ENCODE measurements at regions not wholly inside any gene's neighbourhood (a gene's known extent, or its start where the extent isn't known, plus 50 kb on each side); places are given as distances from the start of the nearest gene placed in this dataset.

DNA sequence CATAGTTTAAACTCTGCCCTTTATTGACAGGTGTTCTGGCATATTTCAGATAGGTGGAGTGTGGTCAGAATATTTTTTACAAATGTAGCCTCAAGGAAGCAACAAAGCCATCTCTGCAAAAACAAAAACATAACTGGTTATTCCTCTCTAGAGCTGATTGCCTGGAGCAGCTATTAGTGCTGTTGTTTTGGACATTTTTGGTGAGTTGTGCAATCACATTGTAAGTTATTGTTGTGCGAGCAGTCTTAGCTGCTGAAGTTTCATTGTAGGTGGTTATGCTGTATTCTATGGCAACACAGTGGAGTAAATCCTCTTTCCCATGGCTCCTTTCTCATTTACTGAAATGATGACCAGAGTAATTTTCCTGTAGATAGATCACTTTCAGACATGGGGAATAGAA is 1413.0 kb downstream of the PCDH7 start:
- DNase-seq: no peak

DNA sequence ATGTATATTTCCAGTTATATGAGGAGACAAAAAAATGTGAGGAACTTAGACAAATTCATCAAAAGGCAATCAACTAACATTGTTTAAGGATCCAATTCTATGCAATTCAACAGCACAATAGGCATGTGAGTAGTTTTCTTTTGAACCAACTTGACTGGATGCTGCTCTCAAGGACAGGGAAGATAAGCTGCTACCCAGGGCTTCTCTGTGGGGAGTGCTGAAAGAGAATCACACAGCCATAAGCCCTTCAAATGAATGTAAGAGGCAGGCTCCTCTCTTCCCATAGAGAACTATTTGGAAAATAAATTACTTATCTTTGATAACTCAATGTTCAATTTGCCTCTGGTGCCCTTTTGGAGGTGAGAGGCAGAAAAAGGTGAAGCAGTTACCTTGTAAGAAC is 1413.6 kb downstream of the PCDH7 start:
- no peak for DNase-seq

DNA sequence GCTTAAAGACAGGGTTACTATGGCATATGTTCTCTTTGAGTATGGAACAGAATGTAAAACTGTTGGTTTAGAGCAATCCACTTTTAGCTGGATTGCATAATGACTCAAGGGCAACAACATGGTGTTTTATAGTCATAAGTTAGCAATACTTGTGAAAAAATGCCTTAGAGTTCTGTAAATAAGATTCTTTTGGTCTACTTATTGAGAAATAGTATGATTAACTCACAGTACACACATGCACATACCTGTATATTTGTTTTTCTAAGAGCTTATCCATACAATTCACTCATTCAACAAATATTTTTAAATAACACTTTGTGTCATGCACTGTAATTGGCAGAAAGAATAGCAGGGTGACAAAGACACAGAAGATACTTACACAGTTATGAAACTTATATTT is 1415.5 kb downstream of the PCDH7 start:
- no peak for DNase-seq

DNA sequence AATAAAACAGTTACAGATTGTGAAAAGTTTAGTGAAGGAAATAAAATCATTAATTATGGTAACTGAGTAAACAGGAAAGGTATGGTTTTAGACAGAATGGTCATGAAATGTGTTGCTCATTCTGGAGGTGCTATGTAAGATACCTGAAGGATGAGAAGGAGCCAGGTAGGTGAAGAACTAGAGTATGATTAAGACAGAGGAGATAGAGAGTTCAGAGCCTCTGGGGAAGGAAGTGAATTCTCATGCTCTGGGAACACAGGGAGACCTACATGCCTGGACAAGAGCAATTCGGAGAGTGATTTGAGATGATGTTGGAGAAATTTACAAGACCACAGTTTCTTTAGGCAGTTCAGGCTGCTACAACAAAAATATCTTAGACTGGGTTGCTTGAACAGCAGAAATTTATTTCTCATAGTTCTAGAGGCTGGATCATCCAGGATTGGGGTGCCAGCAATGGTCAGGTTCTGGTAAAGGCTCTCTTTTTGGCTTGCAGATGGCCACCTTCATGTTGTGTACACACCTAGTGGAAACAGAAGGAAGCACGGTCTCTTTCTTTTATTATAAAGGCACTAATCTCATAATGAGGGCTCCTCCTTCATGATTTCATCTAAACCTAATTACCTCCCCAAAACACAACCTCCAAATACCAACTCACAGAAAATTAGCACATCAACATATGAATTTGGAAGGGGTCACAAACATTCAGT is 1416.1 kb downstream of the PCDH7 start:
- no peak for DNase-seq

DNA sequence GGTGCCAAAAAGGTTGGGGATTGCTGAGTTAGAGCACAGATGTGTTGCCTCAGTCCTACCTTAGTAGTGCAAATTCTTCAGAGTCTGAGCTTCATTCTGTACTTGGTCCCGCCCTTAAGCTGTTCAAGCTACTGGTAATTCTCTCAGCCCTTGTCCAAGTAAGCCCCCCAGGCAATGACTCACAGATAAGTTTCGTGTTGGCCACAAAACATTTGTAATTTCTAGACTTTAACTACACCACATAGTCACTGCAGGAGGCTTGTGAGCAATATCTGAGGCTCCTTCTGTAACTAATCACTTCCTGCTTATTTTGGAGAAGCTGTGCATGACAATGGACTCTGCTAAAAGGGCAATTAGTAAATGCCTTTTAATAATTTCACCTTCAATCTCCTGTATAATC is 1420.5 kb downstream of the PCDH7 start:
- no peak for DNase-seq

DNA sequence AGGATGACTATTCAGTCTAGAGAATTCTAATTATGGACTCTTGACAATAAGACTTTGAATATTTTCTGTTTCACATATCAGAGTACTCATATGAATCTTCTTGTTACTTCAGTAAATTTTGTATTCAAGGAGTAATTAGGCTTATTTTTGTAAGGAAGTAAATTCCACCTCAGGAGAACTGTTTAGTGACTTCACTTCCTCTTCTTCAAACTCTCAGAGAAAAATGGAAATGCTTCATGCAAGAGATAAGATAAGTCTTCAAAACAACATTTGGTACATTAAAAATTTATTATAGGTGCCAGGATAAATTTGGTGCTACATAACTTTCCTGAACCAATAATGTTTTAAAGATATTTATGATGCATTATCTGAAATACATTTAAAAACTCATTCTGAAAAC is 1421.9 kb downstream of the PCDH7 start:
- DNase-seq: no peak

DNA sequence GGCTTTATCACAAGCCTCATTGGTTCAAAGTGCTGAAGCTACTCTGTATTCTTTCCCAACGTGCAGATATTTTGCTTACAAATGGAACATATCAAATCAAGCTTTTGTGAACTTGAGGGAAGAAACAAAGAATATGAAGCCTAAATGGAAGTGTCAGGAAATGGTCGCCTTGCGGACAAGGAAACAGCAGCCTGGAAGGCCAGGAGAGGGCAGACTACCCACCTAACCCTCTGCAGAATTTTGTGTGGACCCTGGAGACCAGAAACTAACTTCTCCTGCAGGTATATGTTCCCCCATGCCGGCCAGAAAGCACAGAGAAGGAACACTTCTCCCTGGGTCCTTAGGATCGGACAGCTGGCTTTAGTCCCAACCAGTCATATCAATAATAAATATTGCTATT is 1425.8 kb downstream of the PCDH7 start:
- no peak for DNase-seq

DNA sequence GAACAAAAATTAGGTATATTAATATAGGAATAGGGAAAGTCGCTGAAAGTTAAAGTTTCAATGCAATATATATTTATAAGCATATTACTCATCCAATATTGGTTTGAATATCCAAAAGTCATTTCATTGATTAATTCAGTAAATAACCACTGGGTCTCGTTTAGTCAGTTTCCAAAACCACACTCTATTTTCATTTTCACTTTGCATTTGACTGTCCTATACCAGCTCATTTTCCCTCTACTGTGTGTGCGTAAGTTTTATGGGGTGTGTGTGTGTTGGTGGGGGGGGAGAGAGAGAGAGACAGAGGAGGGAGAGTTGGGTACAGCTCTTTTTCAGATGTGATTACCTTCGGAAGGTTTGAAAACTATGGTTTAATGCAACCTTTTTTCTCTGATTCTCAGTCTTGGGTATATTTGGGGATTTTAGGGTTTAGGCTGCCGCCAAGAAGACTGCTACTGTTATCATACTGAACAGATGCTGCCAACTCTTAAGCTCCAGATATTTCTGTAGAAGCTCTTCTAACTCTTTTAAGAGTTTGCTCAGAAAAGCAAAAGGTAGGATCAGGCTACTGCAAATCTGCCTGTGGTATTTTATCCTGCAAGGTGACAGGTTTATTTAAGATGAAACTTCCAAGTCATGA is 1427.4 kb downstream of the PCDH7 start:
- no peak for DNase-seq

DNA sequence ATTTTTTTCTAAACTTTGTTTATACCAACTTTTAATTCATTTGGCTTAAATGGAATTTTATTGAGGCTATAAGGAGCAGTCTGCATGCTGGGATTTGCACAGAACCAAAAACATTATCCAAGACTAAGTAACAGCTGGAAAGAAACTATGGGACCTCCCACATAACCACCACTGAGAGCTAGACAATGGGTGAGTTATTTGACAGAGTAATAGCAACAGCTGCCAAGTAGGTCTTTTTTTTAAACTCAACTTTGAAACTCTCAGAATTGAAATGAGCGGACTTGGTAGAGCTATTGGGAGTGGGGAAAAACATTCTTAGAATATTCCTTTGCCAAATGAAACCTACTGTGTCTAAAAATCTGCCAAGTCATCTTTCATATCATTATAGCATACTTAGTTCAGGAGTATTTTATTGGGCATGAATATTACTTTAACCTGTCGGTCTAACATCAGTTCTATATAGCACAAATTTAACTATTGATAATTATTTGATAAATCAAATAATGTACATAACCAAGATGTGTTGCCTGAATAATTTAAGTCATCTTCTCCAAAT is 1428.0 kb downstream of the PCDH7 start:
- DNase-seq: no peak

DNA sequence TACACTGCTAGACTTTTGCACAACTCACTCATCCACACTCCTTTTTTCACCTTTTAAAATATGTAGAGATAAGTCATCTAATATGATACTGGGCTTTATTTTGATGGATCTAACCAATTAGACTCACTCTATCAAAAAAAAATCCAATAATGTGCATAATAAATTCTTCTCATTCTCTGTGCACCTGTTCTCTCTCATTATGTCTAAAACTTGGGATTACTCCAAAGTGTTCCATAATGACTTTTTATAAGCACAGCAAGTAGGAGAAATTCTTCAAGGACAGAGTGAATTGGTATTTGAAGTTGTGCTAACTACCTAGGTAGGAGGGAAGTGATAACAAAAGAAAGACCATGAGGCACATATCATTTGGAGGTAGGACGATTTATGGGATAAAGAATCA is 1438.8 kb downstream of the PCDH7 start:
- DNase-seq: no peak

DNA sequence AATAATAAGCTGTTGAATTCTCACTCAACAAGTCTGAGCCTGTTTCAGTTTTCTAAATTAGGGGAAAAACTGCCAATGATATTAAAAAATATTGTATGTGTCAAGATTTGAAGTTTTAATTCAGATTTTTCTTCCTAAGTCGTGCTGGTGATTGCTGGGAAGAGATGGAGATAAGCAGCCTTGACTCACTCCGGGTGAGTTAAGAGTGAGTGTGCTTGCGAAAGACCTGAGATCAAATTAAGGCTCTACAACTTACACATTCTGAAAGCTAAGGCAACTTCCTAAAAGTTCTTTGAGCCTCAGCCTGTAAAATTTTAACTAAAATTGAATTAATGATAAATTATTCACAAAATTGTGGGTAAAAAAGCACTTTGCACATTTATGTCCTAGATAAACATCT is 1441.2 kb downstream of the PCDH7 start:
- DNase-seq: no peak

DNA sequence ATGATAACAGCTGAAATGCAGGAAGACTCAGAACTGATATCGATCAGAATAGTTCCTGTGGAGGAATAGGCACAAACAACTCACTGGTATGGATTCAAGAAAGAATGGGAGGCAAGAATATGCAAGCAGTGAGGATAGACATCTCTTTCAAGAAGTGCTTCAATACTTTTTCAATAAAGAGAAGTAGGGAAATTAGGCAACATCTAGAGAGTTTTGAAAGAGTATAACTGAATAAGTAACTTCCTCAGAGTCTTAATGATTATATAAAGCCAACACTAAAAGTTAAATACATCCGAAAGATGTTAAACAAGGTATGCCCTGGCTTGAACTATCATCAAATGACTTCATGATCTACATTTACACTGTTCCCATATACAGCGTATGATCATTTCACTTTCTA is 1443.0 kb downstream of the PCDH7 start:
- DNase-seq: no peak

DNA sequence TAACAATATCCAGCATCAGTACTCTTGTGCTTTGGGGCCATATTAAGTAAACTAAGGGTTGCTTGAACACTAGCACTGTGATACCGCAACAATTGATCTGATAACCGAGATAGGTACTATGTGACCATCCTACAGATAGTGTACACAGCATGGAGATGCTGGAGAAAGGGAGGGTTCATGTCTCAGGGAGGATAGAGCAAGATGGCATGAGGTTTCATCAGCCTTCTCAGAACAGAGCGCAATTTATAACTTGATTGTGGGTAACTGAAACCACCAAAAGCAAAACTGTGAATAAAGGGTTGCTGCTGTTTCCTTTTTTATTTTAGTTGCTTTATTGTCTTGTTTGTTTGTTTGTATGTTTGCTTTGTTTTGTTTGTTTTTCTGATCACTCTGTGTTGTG is 1449.7 kb downstream of the PCDH7 start:
- DNase-seq: no peak

DNA sequence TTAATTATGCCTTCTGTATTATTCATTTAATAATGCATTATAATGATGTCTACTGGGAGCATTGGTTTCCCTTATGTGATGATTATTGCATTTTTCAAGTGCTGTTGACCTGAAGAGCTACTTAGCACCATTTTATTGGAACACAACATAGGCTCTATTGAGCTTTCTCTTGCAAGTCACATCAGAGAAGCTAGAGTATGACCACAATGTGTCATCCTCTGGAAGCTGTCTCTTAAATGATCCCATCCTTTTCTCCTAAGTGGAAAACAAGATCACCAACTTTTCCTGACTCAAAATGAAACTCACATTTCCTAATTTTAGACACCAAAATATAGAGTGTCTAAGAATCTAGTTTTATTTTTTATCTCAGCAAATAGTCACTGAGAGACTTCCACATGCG is 1451.9 kb downstream of the PCDH7 start:
- no peak for DNase-seq

DNA sequence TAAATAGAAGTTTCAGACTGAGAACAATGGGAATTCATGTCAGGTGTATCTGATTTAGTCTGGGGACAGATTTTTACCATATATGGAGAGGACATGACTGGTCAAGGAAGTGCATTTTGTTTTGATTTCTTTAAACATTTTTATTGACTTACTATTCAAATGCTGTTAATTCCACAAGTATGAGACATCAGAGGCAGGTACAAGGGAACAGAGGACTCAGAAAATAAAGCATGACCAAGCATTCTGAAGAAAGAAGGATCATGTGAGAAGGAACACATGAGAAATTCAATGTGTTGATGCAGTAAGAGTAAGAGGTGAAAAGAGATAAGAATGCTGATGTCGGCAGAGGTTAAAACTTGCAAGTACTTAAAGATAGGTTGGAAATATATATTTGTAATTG is 1452.6 kb downstream of the PCDH7 start:
- no peak for DNase-seq

DNA sequence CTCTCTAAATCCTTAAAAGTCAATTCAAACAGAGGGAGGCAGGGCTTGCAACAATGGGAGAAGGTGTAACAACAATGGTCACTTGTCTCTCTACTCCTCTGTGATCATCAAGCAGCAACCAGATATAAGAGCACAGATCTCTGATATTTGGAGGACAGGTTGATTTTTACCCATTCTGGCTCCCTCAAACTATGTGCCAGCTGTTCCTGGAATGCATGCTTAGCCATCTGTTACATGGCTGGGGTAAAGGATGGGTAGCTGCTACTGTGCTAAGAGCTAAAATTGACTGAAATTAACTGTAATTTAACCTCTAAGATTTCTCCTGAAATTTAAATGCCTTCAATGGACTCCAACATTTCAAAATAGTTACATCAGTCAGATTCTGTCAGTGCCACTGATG is 1459.9 kb downstream of the PCDH7 start:
- no peak for DNase-seq

DNA sequence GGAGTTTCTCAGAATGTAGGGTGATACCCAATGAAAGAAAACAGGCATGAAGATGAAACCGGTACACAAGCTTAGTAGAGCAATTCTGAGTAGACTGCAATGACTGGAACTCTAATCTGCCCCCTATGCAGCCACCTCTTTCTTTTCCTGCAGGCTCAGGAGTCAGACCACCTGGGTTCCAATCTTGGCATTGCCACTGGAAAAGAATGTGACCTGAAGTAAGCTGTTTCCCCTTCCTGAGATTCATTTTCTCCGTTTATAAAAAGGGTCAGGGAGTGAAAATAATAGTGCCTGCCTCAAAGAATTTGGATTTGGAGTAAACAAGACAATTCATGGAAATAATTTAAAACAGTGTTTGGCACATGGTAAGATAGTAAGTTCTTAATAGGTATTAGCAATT is 1464.0 kb downstream of the PCDH7 start:
- no peak for DNase-seq

DNA sequence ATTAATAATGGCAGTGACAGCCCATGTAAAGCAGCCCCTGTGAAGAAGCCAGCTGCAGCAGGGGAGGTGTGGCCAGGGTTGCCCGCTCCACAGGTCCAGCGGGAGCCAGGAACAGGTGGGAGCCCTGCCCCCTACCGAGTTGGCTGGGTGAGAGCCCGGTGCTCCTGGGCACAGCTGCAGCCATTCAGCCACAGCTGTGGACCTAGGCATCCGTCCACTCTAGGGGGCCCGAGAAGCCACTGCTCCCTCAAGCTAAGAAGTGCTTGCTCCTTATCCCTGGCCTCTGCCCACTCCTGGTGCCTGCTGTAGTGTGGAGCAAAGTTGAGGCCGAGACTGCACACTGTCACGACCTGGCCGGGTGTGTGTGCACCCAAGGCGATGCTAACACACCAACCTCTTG is 1469.0 kb downstream of the PCDH7 start:
- no peak for DNase-seq

DNA sequence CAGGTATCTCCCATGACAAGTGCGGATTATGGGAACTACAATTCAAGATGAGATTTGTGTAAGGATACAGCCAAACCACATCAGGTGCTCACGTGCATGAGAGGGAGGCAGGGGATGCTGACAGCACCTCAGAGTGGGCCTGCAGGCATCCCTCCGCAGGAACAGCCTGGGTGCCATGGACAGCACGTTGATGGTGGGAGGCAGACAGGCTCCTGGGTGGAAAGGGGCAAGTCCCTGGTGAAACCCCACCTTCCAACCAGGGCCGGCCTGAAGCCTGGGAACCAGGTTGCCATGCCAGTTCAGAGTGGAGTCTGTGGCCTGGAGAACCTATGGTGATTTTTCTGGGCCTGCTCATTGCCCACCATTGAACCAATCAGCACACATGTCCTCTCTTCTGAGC is 1469.6 kb downstream of the PCDH7 start:
- no peak for DNase-seq

DNA sequence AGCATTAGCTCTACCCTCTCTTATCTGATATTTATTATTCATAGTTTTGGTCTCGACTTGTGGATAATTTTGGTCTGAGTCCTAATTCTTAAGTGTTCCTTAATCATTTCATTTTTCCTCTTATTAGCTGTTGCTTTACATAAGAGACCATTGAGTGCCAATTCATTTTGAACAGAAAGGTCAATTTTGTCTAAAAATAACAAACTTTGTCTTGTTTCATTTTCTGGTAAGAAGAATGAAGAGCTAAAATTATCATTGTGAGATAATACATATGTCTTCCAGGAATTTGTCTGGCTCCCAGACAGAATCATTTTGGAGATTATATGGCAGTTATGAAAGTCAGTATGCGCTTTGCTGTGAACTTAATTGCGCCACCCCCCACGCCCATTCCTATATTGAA is 1471.8 kb downstream of the PCDH7 start:
- DNase-seq: no peak

DNA sequence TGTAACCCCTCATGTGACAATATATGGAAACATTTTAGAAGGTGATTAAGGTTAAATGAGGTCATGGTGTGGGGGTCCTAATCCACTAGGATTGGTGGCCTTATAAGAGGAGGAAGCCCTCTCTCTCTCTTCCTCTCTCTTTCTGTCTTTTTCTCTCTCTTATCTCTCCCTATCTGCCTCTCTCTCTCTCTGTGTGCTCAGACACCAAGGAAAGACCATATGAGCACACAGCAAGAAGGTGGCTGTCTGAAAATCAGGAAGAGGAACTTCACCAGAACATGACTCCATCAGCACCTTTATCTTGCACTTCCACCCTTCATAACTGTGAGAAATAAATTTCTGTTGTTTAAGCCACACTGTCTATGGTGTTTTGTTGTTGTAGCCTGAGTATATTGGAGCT is 1472.2 kb downstream of the PCDH7 start:
- no peak for DNase-seq

DNA sequence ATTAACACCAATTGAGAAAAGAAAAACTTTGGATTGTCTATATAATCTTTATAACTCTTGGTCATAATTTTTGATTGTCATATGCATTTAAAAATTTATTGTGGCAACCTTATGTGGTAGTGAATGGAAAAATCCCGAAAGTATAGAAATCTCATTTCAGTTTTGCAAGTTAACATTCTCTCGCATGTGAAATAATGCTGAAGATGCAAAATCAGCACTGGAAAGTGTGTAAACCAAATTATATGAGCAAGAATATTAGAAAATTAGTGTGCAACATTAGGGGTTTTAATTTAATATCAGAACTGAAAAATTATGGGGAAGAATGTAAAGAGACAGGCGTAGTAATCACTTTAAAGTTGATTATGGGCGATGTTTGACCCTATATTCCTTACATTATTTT is 1472.8 kb downstream of the PCDH7 start:
- DNase-seq: no peak

DNA sequence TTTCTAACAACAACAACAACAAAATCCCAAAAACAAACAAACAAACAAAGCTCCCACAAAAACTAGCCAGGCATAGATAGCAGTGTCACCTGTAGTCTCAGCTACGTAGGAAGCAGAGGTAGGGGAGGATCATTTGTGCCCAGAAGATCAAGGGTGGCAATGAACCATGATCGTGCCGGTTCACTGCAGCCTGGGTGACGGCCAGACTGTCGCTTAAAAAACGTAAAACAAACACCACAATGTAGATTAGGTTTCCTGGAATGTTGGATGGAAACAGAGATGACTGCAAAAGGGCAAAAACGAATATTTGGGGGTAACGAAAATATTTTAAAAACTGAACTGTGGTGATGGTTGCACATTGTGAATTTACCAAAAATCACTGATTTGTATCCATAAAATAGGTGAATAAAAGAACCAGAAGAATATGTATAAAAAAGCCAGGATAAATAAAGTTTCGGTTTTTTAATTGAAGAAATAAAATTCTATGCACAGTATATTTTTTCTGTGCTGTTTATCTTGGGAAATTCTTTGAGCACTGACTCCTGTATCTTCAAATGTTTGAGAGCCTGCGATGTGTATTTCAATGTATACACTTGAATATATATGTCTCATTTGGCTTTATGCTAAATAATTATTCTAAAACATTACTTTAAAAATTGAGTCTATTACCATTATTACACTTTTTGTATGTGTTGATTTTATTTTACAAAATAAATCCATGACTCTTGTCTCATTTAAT is 1477.0 kb downstream of the PCDH7 start:
- no peak for DNase-seq

DNA sequence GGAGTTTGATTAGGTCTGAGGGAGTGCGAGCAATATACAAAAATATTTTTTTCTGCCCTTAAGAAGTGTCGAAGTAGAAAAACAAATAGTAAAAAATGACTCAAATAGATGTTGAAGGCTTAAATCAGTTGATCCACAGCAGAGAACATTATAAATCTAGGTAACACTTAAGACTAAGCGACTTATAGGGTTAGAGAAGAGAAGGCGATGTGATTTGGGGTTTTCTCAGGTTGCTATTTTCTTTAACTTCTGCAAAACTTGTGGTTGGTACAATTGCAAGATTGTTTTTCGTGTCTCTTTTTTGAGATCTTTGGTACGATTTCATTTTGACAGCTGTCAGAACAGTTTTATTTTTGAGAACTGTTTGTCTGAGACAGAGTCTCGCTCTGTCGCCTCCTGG is 1479.5 kb downstream of the PCDH7 start:
- no peak for DNase-seq

Data from NCI-H2171 treated with DMSO at 0.1 percent for 48 hours (cell line).